ENCODE measurements at regions not wholly inside any gene's neighbourhood (a gene's known extent, or its start where the extent isn't known, plus 50 kb on each side); places are given as distances from the start of the nearest gene placed in this dataset.

- H4K20me1 ChIP-seq (ENCODE audit: control insufficient read depth, insufficient read depth, low read length, poor library complexity, severe bottlenecking): no peaks in the 10 kb centered on the region
- ChIA-PET POLR2A (no interaction called here), CTCF (no interaction called here)
- H3K27me3 ChIP-seq (replicated peaks in 1 of 4; ENCODE audit: control extremely low read depth in 1 of 4, control insufficient read depth in 3 of 4, insufficient read depth in 4 of 4, low read length in 3 of 4): no peaks in the 10 kb centered on the region
- H3K79me2 ChIP-seq (ENCODE audit: control insufficient read depth, insufficient read depth, low read length): no peaks in the 10 kb centered on the region
- H3K9me3 ChIP-seq (ENCODE audit: control extremely low read depth in 1 of 3, control insufficient read depth in 2 of 3, insufficient read depth in 1 of 3, low read length in 2 of 3): peaks cover 0 to 3% (median 1%) of the 10 kb centered on the region in 3 donors
- no peak for ATAC-seq (ENCODE audit: low read depth)
- Mint-ChIP-seq H3K9me3 (ENCODE audit: insufficient read depth) (peaks cover 7% of the 10 kb centered on the region), H3K4me3 (no peak overlapping the region), H3K4me1 (no peaks in the 10 kb centered on the region), H3K27me3 (no peaks in the 10 kb centered on the region), H3K27ac (no peak overlapping the region)
- no peak for DNase-seq
- intact Hi-C loops (cut with micrococcal nuclease): no loop called here
- H3K9ac ChIP-seq (ENCODE audit: low read length): no peak overlapping the region
- WGBS (ENCODE audit: insufficient coverage): no CpG with 5 or more reads among the region's 1 CpG
- no peaks in the 10 kb centered on the region for H3K36me3 ChIP-seq (replicated peaks in 1 of 2; ENCODE audit: control extremely low read depth in 1 of 2, control insufficient read depth in 1 of 2, extremely low read depth in 1 of 2, insufficient read depth in 2 of 2, low read length in 1 of 2)
- no peaks in the 10 kb centered on the region for H3K4me1 ChIP-seq (ENCODE audit: control insufficient read depth in 2 of 2, insufficient read depth in 2 of 2, low read length in 2 of 2)
- H3K4me3 ChIP-seq (ENCODE audit: control extremely low read depth in 1 of 5, extremely low read depth in 1 of 5, insufficient read depth in 1 of 5, low read depth in 2 of 5, low read length in 4 of 5): no peak overlapping the region
- H3K4me2 ChIP-seq (replicated peaks; ENCODE audit: low read depth, low read length, poor library complexity, severe bottlenecking): no peak overlapping the region
- no peak overlapping the region for H3K27ac ChIP-seq (ENCODE audit: low read length in 2 of 2)
- no peak overlapping the region for H2AFZ ChIP-seq (ENCODE audit: insufficient read depth, low read depth, low read length, poor library complexity, severe bottlenecking)
- no peak for TF ChIP-seq EZH2 (IDR thresholded peaks at IDR 0.05; ENCODE audit: borderline replicate concordance, insufficient read depth, low read depth, low read length, poor library complexity, severe bottlenecking)
- TF ChIP-seq, protein P1, sequence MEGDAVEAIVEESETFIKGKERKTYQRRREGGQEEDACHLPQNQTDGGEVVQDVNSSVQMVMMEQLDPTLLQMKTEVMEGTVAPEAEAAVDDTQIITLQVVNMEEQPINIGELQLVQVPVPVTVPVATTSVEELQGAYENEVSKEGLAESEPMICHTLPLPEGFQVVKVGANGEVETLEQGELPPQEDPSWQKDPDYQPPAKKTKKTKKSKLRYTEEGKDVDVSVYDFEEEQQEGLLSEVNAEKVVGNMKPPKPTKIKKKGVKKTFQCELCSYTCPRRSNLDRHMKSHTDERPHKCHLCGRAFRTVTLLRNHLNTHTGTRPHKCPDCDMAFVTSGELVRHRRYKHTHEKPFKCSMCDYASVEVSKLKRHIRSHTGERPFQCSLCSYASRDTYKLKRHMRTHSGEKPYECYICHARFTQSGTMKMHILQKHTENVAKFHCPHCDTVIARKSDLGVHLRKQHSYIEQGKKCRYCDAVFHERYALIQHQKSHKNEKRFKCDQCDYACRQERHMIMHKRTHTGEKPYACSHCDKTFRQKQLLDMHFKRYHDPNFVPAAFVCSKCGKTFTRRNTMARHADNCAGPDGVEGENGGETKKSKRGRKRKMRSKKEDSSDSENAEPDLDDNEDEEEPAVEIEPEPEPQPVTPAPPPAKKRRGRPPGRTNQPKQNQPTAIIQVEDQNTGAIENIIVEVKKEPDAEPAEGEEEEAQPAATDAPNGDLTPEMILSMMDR (IDR thresholded peaks at IDR 0.05): no peak
These were observed 192.5 kb upstream of the RGPD4 start for GRCh38 chr2:107634172-107634571.

GRCh38 chr2:107635883-107636282 lies 190.8 kb upstream of the RGPD4 start:
- WGBS (ENCODE audit: insufficient coverage): 94% methylated on average over 2 of the region's 3 CpGs
- Histone ChIP-seq H3K9me3 (ENCODE audit: control extremely low read depth in 1 of 3, control insufficient read depth in 2 of 3, insufficient read depth in 1 of 3, low read length in 2 of 3) (peaks cover 0 to 3% (median 1%) of the 10 kb centered on the region in 3 donors), H3K4me2 (replicated peaks; ENCODE audit: low read depth, low read length, poor library complexity, severe bottlenecking) (no peak overlapping the region), H3K36me3 (replicated peaks in 1 of 2; ENCODE audit: control extremely low read depth in 1 of 2, control insufficient read depth in 1 of 2, extremely low read depth in 1 of 2, insufficient read depth in 2 of 2, low read length in 1 of 2) (no peaks in the 10 kb centered on the region), H3K79me2 (ENCODE audit: control insufficient read depth, insufficient read depth, low read length) (no peaks in the 10 kb centered on the region), H3K4me1 (ENCODE audit: control insufficient read depth in 2 of 2, insufficient read depth in 2 of 2, low read length in 2 of 2) (no peaks in the 10 kb centered on the region), H3K9ac (ENCODE audit: low read length) (no peak overlapping the region), H3K27ac (ENCODE audit: low read length in 2 of 2) (no peak overlapping the region), H2AFZ (ENCODE audit: insufficient read depth, low read depth, low read length, poor library complexity, severe bottlenecking) (no peak overlapping the region), H3K4me3 (ENCODE audit: control extremely low read depth in 1 of 5, extremely low read depth in 1 of 5, insufficient read depth in 1 of 5, low read depth in 2 of 5, low read length in 4 of 5) (no peak overlapping the region), H3K27me3 (replicated peaks in 1 of 4; ENCODE audit: control extremely low read depth in 1 of 4, control insufficient read depth in 3 of 4, insufficient read depth in 4 of 4, low read length in 3 of 4) (no peaks in the 10 kb centered on the region), H4K20me1 (ENCODE audit: control insufficient read depth, insufficient read depth, low read length, poor library complexity, severe bottlenecking) (no peaks in the 10 kb centered on the region)
- Mint-ChIP-seq H3K9me3 (ENCODE audit: insufficient read depth) (peaks cover 9% of the 10 kb centered on the region), H3K27me3 (no peaks in the 10 kb centered on the region), H3K4me3 (no peak overlapping the region), H3K4me1 (no peaks in the 10 kb centered on the region), H3K27ac (no peak overlapping the region)
- intact Hi-C loops (cut with micrococcal nuclease): no loop called here
- ChIA-PET POLR2A (no interaction called here), CTCF (no interaction called here)
- DNase-seq (no peak), ATAC-seq (ENCODE audit: low read depth) (no peak)
- no peak for TF ChIP-seq EZH2 (IDR thresholded peaks at IDR 0.05; ENCODE audit: borderline replicate concordance, insufficient read depth, low read depth, low read length, poor library complexity, severe bottlenecking)
- TF ChIP-seq, protein P1 (IDR thresholded peaks at IDR 0.05): no peak

Measured in B cell (primary cell).